ENCODE measurements at regions not wholly inside any gene's neighbourhood (a gene's known extent, or its start where the extent isn't known, plus 50 kb on each side); places are given as distances from the start of the nearest gene placed in this dataset.
"Not testable (repeated sequence)": the region's sequence is repeated elsewhere in the genome, so short reads cannot be mapped to it uniquely, and the experiment has no call there.

- CTCF ChIA-PET: no interaction called here
- POLR2A ChIA-PET: no interaction called here
- TF ChIP-seq, protein P1, sequence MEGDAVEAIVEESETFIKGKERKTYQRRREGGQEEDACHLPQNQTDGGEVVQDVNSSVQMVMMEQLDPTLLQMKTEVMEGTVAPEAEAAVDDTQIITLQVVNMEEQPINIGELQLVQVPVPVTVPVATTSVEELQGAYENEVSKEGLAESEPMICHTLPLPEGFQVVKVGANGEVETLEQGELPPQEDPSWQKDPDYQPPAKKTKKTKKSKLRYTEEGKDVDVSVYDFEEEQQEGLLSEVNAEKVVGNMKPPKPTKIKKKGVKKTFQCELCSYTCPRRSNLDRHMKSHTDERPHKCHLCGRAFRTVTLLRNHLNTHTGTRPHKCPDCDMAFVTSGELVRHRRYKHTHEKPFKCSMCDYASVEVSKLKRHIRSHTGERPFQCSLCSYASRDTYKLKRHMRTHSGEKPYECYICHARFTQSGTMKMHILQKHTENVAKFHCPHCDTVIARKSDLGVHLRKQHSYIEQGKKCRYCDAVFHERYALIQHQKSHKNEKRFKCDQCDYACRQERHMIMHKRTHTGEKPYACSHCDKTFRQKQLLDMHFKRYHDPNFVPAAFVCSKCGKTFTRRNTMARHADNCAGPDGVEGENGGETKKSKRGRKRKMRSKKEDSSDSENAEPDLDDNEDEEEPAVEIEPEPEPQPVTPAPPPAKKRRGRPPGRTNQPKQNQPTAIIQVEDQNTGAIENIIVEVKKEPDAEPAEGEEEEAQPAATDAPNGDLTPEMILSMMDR (IDR thresholded peaks at IDR 0.05; ENCODE audit: control extremely low read depth, extremely low read depth, low read depth, missing control alignments): no peak
- DNase-seq (ENCODE audit: extremely low spot score): no peak
Observed at GRCh38 chr17:74132354-74132753, 71.1 kb upstream of the RPL38 start.

DNA sequence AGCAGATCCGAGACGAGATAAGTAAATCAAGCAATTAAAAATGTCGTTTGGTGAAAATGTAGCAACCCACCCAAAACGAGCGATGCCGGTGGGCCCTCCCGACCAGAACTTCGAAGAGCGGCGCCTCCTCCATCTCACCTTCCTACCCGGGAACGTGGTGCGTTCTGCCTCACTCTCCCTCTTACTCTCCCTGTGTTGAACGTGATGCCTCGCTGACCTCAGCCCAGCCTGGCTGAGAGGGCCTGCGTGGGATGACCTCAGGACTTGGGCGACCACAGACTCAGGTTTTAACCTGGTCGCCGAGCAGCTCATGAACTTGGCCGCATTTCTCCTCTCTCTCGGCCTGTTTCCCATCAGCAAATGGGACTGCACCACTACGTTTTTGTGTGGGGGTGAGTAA is 69.7 kb upstream of the RPL38 start:
- POLR2A ChIA-PET: no interaction called here
- TF ChIP-seq, protein P1 (IDR thresholded peaks at IDR 0.05; ENCODE audit: control extremely low read depth, extremely low read depth, low read depth, missing control alignments): no peak
- no peak for DNase-seq (ENCODE audit: extremely low spot score)
- CTCF ChIA-PET: no interaction called here

DNA sequence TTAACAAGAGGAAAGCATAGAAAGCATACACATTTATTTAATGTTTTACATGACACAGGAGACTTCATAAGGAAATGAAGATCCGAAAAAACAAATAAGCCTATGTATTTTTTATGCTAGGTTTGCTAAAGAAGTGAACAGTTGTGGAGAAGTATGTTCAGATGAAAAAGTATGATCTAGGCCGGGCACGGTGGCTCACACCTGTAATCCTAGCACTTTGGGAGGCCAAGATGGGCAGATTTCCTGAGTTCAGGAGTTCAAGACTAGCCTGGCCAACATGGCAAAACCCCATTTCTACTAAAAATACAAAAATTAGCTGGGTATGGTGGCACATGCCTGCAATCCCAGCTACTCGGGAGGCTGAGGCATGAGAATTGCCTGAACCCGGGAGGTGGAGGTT is 69.2 kb upstream of the RPL38 start:
- CTCF ChIA-PET; POLR2A ChIA-PET; DNase-seq (ENCODE audit: extremely low spot score): not testable (repeated sequence)

DNA sequence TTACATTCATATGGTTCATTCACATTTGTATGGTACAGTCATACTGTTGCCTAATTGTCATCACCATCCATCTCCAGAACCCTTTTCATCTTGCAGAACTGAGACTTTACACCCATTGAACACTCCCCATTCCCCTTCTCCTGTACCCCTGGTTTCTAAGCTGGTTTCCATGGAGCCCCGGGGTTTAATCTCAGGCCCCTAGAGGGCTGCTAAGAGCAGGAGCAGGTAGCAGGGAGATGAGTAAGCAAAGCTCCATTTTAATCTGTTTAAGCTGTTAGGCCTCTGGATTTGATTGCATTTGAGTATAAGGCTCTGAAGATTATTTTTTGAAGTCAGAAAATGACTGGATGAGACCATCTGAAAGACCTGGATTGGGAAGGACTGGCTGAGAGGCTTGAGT is 68.5 kb upstream of the RPL38 start:
- ChIA-PET POLR2A (no interaction called here), CTCF (no interaction called here)
- TF ChIP-seq, protein P1 (IDR thresholded peaks at IDR 0.05; ENCODE audit: control extremely low read depth, extremely low read depth, low read depth, missing control alignments): no peak
- no peak for DNase-seq (ENCODE audit: extremely low spot score)

- no peak for DNase-seq (ENCODE audit: extremely low spot score)
- CTCF ChIA-PET: no interaction called here
- POLR2A ChIA-PET: no interaction called here
- TF ChIP-seq, protein P1 (IDR thresholded peaks at IDR 0.05; ENCODE audit: control extremely low read depth, extremely low read depth, low read depth, missing control alignments): no peak
Observed at GRCh38 chr17:74135391-74136167, 67.9 kb upstream of the RPL38 start.

DNA sequence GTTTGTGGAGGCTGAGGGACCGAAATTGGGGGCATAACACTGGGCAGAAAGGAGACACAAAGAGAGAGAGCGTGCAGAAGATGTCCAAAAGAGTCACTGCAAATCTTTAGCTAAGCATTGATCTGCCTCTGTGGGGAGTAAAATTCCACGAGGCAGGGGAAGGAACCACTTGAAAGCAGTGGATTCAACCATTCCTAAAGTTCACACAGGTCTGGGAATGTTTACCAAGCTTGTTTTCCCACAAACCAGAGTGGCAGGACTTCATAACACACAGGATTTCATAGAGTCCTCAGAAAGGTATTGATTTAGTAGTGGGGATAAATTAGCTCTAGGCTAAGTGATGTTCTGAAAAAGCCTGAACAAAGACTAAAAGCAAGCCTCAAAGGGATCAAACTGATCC is 66.1 kb upstream of the RPL38 start:
- no peak for DNase-seq (ENCODE audit: extremely low spot score)
- CTCF ChIA-PET: no interaction called here
- TF ChIP-seq, protein P1 (IDR thresholded peaks at IDR 0.05; ENCODE audit: control extremely low read depth, extremely low read depth, low read depth, missing control alignments): no peak
- POLR2A ChIA-PET: no interaction called here

DNA sequence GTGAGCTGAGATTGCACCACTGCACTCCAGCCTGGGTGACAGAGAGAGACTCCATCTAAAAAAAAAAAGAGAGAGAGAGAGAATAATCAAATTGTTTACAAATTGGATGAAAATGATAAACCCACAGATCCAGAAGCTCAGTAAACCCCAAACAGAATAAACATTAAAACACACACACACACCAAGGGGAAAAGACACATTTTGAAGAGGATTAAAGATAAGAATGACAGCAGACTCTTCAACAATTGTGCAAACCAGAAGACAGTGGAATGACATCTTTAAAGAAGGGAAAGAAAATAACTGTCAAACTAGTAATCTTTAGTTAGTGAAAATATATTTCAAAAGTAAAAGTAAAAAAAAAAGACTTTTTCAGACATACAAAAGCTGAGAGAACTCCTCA is 64.4 kb upstream of the RPL38 start:
- DNase-seq (ENCODE audit: extremely low spot score): no peak
- TF ChIP-seq, protein P1 (IDR thresholded peaks at IDR 0.05; ENCODE audit: control extremely low read depth, extremely low read depth, low read depth, missing control alignments): no peak
- ChIA-PET POLR2A (no interaction called here), CTCF (no interaction called here)

Measured in GM10248 (cell line).